ENCODE measurements at regions not wholly inside any gene's neighbourhood (a gene's known extent, or its start where the extent isn't known, plus 50 kb on each side); places are given as distances from the start of the nearest gene placed in this dataset.

GRCh38 chr7:96401200-96401599 is 79.3 kb upstream of the SLC25A13 start:
- Histone ChIP-seq H3K27me3 (ENCODE audit: insufficient read depth, low read length) (0 out of 2 replicates have a peak, but pooled peaks cover 3% of the 10 kb centered on the region), H3K79me2 (ENCODE audit: insufficient read depth, low read length) (no peaks in the 10 kb centered on the region), H4K20me1 (ENCODE audit: insufficient read depth) (no peaks in the 10 kb centered on the region; the same call in 1 of the 2 replicates), H2AFZ (ENCODE audit: low read depth, low read length, poor library complexity, severe bottlenecking) (no peak overlapping the region), H3K9me3 (ENCODE audit: control insufficient read depth in 1 of 2, insufficient read depth in 1 of 2, low read depth in 1 of 2, low read length in 2 of 2) (no peaks in the 10 kb centered on the region), H3K9ac (ENCODE audit: low read length) (no peak overlapping the region), H3K4me1 (ENCODE audit: control insufficient read depth in 1 of 2, insufficient read depth in 2 of 2, low read length in 2 of 2) (no peaks in the 10 kb centered on the region), H3K9me2 (ENCODE audit: insufficient read depth) (no peaks in the 10 kb centered on the region), H3K27ac (ENCODE audit: low read depth, low read length) (no peak overlapping the region), H3K36me3 (ENCODE audit: control insufficient read depth in 1 of 2, insufficient read depth in 2 of 2, low read length in 2 of 2) (no peaks in the 10 kb centered on the region), H3K4me2 (ENCODE audit: low read length) (no peak overlapping the region), H3K4me3 (replicated peaks in 1 of 2; ENCODE audit: low read depth in 1 of 2, low read length in 2 of 2) (no peak overlapping the region)
- ChIA-PET RAD21 (ENCODE audit: low non-redundant PET in 1 of 2, low total read pairs in 2 of 2, uncharacterized antibody in 2 of 2, unreplicated experiment in 2 of 2) (no interaction called here), CTCF (no interaction called here), POLR2A (no interaction called here)
- ATAC-seq (no peak), DNase-seq (ENCODE audit: low read depth, low spot score) (no peak)
- intact Hi-C loops (cut with micrococcal nuclease): no loop called here
- BruUV-seq (replicated peaks): no TSS peak
- TF ChIP-seq SRF (IDR thresholded peaks at IDR 0.05; ENCODE audit: low read depth) (no peak), TCF7L2 (IDR thresholded peaks at IDR 0.05; ENCODE audit: borderline replicate concordance, extremely low read depth, insufficient read depth, insufficient read length) (no peak), SP1 (IDR thresholded peaks at IDR 0.05; ENCODE audit: low read depth) (no peak), RAD21 (IDR thresholded peaks at IDR 0.05; ENCODE audit: low read depth) (no peak), EGR1 (IDR thresholded peaks at IDR 0.05; ENCODE audit: low read depth) (no peak), ATF3 (IDR thresholded peaks at IDR 0.05) (no peak), ELF1 (IDR thresholded peaks at IDR 0.05; ENCODE audit: borderline replicate concordance, low read depth) (no peak), FOSL1 (IDR thresholded peaks at IDR 0.05; ENCODE audit: low read depth) (no peak), EZH2phosphoT487 (IDR thresholded peaks at IDR 0.05; ENCODE audit: borderline replicate concordance) (no peak), MAX (IDR thresholded peaks at IDR 0.05) (no peak), POLR2AphosphoS5 (IDR thresholded peaks at IDR 0.05; ENCODE audit: low read depth, low read length) (no peak), CTCF (IDR thresholded peaks at IDR 0.05 in 2 of 3, conservative IDR thresholded peaks at IDR 0.05 in 1 of 3; ENCODE audit: borderline replicate concordance in 1 of 3, insufficient read depth in 1 of 3, low read depth in 2 of 3, low read length in 2 of 3) (no peak), CEBPB (IDR thresholded peaks at IDR 0.05; ENCODE audit: low read depth) (no peak), REST (IDR thresholded peaks at IDR 0.05; ENCODE audit: low read depth) (no peak), EZH2 (IDR thresholded peaks at IDR 0.05) (no peak), POLR2A (IDR thresholded peaks at IDR 0.05; ENCODE audit: borderline replicate concordance, extremely low read depth, insufficient read depth, insufficient read length) (no peak), CBX3 (IDR thresholded peaks at IDR 0.05; ENCODE audit: low read depth) (no peak), ZBTB33 (IDR thresholded peaks at IDR 0.05; ENCODE audit: extremely low read depth, insufficient replicate concordance, low read length) (no peak), ZNF274 (IDR thresholded peaks at IDR 0.05; ENCODE audit: low read depth, low read length) (no peak), JUND (IDR thresholded peaks at IDR 0.05) (no peak)

Measured in HCT116 (cell line).